HG02970 (cell line): ENCODE measurements at regions not wholly inside any gene's neighbourhood (a gene's known extent, or its start where the extent isn't known, plus 50 kb on each side); places are given as distances from the start of the nearest gene placed in this dataset.

Experiments
- ATAC-seq: cut with Tn5 transposase; IDR thresholded peaks from one replicate; pipeline ENCODE4 v1.9.1; 2021; ENCODE audit warnings: mild to moderate bottlenecking, moderate library complexity, moderate number of reproducible peaks; ENCODE audit not compliant: unreplicated experiment, low FRiP score

DNA sequence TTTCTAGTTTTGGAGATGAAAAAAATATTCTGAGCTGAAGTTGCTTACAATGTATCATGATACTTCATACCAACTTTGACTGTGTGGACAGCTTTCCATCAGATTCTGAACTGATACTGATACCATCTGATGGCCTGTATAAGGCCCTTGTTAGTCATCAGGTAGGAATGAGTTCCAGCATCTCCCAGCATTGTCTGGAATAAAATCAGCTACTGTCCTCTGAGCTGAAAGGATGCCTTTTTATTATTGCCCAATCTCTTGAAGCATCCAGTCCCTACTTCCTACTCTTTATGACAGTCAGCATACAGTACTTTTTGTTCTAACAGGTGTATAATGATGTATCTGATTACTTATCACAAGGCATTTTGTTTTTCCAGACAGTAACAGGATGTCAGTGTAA lies 70.6 kb upstream of the EYA4 start:
- ATAC-seq = no peak

DNA sequence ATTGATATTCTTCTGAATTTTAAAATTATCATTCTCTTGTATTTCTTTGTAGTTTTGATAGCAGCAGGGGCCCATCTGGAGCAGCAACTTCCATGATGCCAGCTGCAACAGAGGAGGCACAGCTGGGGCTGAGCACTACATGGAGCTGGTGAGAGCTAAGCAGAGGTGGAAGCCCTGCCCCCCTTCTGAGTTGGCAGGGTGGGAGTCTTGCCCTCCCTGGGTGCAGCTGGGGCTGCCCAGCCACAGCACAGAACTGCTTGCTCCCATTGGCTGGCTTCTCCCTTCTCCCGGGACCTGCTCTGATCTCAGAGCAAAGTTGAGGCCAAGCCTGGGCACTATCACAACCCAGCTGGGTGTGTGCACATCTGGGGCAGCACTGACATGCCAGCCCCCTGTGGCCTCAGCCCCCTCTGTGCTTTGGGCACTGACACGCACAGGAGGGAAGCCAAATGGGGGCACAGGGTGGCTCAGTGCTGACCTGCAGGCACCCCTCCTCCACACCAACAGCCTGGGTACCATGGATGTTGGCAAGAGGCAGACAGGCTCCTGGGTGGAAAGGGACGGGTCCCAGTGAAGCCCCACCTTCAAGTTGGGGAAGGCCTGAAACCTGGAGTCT lies 69.1 kb upstream of the EYA4 start:
- ATAC-seq = no peak

- ATAC-seq = no peak
These were observed 67.9 kb upstream of the EYA4 start for GRCh38 chr6:133173276-133173675.

- no peak for ATAC-seq
These were observed 61.7 kb upstream of the EYA4 start for GRCh38 chr6:133179481-133179880.

DNA sequence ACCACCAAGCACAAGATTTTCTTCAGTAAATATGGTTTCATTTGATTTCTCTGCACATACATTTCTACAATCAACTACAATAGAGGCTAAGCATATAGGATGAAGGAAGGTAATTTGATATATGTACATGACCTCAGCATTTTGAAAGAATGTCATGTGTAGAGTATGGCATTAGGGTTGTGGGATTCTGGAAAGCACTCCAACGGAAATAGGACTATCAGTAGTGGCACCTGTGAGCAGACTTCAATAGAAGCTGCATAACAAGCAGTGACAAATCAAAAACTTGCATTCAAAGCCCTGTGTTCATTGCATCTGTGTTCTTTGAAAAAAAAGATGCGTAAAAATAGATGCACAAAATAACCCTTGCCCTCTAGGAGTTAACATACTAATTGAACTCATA lies 57.5 kb upstream of the EYA4 start:
- no peak for ATAC-seq

DNA sequence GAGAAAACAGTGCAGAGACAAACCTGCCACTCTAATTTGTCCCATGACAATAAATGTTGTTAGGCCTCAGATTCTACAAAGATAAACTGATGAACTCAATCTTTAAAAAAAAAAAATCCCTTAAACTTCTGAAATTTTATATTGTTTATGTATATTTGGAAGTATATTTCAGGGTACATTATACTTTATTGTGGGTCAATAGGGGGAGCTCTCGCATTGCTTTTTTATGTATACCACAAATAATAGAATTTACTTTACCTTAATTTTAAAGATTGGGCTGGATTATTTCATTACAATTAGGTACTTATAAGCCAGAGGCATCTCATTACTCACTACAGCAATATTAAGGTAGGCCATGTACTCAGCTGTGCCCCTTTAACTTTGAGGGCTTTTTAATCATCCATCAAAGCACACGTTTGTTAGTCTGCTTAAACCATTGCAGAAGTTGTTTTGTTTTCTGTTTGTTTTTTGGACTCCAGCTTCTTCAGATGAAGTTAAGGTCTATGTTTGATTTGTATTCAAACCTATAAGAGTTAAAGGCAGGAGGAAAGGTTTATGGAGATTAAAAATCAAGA lies 56.3 kb upstream of the EYA4 start:
- no peak for ATAC-seq

- no peak for ATAC-seq
These were observed 55.4 kb upstream of the EYA4 start for GRCh38 chr6:133185731-133186130.

- ATAC-seq = no peak
These were observed 54.0 kb upstream of the EYA4 start for GRCh38 chr6:133187114-133187513.

GRCh38 chr6:133187657-133188453 lies 53.3 kb upstream of the EYA4 start:
- no peak for ATAC-seq

DNA sequence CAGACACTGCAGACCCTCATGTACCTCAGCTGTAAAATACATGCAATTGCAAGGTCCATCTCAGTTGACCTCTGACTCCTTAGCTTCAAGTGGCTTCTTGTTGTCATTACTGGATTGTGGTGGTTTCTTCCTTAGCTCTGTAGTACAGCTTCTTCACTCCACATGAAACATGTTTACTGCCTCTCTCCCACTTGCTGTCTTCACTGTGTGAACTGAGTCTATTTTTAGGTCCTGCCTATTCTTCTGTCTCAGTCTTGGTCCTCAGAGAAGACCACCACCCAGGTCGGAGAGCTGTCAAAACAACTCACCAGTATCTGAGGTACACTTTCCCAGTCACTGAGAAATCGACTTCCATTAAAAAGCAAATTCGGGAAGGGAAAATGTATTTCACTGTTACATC lies 50.2 kb upstream of the EYA4 start:
- ATAC-seq = no peak

DNA sequence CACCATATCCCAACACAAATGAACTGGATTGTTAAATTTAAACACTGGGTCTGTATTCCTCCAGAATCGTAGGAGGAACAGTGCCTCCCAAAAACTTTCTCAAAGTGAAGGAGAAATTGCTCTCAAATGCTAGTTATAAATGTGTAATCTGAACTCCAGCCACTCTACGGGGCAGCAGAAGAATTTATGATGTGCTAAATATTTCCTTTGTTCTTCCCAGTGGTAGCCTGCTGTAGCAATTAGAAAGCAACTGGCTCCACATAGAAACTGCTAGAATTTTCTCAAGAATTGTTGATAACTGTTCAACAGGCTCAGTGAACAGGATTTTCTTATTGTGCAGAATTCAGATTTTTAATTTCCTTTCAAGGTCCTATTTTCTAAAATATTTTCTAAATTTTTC lies 49.8 kb upstream of the EYA4 start:
- no peak for ATAC-seq
